LHCN-M2 (cell line): ENCODE measurements at regions not wholly inside any gene's neighbourhood (a gene's known extent, or its start where the extent isn't known, plus 50 kb on each side); places are given as distances from the start of the nearest gene placed in this dataset.

Experiments
- DNase-seq: peaks from one replicate; pipeline ENCODE4 v3.0.0-alpha.2; 2012; ENCODE audit warnings: low read depth

DNA sequence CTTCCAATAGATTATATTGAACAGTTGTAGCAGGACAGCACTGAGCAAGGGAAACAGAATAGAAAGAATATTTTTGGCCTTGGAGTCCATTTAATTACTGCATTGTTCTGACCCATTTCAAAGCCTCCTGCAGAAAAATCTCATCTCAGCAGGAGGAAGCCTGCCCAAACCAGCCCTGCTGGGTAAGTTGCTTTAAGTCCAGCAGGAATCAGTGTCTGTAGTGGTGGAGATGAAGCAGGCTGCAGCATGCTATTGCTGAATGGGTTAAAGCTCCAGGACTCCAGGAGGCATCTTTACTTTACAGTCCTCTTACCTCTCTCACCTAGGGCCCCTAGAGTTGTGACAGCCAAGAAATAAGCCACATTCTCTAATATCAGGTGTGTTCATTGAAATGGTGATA, 380.3 kb upstream of the THBS1 start:
- DNase-seq: no peak

DNA sequence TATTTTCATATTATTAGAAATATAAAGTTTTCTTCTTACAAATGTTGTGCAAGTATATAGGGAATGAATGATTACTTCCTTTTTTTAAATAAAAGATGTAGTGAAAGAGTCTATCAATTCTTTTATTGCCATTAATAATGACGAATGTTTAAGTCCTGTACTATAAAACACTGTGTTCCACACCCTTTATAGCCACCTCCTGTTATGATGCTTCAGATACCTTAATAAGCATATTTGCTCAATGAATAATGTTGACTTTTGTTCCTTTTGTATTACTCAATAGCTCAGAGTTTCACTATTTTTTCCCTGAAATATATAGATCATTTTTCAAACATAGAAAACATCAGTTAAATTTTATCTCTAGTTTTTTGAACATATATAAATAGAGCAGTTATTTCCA, 378.2 kb upstream of the THBS1 start:
- peak; percentile 70 for DNase-seq

DNA sequence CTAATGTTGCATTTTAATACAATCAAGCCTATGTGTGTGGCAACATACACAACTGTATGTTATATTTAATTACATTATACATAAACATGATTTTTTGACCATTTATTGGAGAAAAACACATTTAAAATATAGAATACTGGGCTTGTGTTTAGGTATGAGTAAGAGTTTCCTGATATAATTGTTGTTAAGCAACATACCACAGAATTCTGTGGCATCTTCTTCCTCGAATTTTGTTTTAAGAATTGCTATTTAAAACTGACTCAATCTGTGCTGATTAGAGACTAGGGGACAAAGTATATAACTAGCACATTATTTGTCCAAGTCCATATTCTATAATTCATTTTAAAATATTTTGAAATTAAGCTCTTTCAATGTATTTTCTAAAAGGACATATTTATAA, 376.8 kb upstream of the THBS1 start:
- peak; percentile 54 for DNase-seq

DNA sequence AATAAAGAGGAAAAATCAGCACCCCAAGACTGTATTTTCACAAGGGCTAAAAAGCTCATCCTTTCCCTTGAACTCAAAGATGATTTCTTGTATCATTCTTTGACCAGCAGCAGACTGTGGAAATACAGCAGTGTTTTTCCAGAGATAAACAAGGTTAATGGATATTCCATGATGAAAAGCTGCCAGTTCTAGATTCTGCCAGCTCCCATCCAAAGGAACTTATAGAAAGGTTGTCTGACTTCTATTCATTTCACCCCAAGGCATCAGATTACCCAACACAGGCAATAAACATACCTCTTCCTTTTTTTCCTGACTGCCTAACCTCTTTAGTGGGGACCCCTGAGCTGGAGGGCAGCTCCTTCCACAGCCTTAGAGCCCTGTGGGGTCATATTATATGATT, 375.8 kb upstream of the THBS1 start:
- no peak for DNase-seq

DNA sequence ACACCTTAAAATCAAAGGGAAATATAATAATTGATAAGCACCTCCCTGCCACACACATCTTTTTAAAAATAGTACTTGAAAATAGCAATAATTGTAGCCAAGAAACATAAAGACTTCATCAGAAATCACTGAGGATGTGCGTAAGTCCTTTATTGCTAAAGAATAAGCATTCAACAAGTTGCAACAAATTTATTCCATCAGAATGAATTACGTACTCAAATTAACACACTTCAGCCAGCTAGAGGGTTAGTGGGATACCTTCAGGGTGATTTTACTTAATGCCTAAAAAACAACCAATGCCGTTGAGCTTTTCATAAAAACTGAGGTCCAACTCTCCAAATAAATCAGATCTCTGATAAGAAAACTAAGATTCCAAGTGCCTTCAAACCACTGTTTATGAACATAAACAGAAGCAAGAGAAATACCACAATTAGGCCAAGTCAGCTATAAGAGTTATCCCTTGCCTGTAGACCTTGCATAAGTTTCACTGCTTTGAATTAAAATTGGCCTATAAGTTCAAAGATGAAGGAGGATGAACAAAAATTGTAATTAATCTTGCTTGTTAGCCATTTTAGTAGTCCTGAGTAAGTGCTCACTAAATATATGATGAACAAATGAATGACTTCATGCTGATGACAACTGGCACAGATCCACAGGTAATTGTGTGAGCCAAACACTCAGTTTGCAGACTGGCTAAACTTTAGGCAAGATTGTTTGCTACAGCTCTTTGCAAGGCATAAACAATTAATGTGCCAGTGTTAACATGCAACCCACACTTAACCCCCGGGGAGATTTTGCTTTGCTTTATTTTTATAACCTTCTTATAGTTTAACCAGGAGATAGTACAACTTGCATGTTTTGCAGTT, 375.1 kb upstream of the THBS1 start:
- no peak for DNase-seq

DNA sequence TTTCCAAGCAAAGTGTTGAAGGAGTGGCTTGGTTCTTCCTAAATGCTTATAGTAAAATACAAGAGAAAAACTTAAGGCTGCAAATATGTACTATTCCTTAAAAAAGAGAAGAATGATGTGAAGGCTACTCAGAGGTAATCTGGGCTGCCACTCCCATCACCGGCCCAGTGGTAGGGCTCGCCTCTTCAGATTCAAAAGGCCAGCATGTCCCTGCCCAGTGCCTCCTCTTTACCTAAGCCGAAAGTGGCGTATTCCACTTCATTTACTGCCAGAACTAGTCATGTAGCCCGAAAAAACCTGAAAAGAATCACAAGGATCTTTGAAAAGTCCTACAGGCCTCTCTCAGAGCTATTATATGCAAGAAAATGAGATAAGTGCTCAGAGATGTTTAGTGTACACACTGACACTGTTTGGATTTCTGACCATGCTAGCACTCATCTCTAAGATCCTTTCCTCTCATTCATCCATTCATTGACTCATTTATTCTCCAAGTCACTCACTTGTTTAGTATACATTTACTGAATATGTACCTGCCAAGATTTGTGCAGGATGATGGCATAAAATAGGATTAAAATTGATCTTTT, 373.3 kb upstream of the THBS1 start:
- DNase-seq: no peak

DNA sequence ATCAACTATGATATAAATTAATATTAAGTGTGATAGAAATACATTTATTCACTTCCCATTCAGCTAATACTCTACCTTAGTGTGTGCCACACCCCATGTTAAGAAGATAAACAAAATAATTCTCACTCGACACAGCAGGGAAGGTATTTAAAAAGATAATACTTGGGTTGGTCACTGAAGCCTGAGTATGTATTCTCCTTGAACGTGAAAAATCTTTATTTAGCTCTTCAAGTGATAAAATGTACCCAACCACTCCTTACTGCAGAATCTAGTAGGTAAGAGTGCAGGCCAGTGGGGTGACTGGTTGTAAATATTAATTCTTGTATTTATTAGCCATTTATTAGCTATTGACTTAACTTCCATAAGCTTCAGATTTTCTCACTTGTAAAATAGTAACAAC, 372.7 kb upstream of the THBS1 start:
- DNase-seq: no peak

DNA sequence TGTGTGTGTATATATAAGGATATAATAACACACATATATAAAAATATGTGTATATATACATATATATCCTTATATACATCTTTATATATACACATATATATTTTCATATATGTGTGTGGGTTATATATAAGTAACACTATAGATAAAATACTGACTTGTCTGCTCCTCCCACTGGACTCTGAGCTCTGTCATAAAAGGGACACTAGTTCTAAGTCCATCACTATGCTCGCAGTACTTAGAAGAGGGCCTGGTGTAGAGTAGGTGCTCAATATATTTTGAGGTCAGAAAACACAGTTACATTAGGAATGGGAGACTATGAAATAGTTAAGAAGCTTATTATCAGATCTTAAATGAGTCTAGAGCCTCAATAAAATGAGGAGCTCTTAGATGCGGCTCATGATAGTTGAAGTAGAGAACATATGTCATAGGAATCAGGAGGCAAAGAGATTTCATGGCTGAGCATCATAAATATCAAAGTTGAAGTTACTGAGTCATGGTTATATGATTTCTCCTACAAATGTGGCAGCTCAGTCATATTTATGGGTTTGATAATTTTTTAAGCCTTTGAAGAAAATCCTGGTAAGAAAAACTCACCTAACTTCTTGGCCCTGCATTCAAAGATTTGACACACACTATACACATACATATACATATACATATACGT, 371.2 kb upstream of the THBS1 start:
- DNase-seq: no peak

DNA sequence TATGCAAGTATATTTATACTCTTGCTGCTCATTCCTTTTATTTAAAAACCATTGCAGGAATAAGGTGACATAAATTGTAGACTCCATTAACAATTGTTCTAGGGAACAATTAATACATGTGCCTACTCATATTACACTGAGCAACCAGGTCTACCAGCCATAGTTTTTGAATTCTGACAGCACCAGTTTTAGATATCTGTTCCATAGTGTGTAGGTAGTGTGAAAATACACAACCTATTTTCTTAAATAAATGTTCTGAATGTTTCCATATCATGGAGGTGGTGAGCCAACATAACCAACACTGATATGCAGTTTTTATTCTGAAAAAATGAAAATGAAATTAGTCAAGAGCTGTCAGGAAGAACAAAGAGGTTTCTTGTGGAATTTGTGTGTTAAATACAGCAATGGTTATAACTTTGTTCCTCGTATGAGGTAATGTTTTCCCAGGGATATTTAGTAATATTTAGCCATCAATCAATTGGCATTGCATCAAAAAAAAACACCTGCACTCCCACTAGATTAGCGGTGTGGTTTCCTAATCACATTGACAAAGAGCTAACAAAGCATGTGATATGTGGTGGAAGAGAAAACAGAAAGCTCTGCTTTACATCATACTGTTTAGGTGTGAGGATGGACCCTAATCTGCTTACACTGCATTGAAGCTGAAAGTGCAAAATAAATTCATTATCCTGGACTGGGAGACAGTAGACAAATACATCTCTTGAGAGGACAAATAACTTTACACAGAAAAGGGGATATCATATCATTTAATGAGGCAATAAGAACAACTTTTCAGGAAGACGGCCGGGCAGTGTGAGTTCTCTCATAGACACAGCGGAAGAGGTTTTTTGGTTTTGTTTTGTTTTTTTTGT, 369.5 kb upstream of the THBS1 start:
- no peak for DNase-seq

DNA sequence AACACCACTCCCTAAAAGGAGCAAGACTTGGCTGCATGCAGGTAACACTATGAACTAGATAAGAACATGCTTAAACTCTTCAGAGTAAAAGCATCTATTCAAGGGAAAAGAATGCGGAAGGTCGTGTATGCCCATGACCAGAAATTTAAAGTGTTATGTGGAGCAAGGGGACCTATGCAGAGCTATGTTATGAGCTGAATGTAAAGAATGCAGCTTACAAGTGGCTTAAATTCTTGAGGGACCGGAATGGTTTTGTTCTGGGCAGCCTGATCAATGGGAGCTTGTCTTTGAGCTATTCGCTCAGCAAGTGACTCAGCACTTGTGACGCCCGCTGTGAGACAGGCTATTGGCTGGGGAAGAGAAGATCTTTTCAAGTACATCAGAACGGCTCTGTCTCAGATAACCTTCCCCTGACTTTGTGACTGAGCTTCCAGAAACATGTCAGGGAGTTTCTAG, 367.5 kb upstream of the THBS1 start:
- peak; percentile 66 for DNase-seq

DNA sequence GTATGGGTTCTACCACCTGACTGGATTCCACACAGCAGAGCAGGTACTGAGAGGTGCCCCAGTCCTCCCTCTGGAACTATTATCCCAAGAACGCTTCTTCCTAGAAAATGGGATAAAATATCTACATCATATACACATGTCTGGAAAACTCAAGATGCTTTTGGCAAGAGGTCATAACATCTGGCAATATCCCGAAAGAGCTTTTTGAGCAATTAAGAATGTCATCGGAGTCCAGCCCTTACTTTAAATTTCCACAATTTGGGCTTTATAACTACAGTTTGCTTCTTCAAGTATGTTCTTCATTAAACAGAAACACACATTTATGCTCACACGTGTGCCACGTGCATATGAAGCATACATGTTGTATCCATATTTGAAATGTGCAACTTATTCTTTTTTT, 365.9 kb upstream of the THBS1 start:
- no peak for DNase-seq

DNA sequence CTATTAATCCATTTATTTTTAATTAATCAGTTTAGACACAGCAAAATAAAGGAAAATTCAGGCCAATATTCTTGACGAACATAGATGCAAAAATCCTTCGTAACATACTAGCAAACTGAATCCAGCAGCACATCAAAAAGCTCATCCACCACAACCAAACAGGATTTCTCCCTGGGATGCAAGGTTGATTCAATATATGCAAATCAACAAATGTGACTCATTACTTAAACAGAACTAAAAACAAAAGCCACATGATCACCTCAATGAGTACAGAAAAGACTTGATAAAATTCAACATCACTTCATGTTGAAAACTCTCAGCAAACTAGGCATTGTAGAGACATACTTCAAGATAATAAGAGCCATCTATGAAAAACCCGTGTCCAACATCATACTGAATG, 364.1 kb upstream of the THBS1 start:
- DNase-seq: no peak

DNA sequence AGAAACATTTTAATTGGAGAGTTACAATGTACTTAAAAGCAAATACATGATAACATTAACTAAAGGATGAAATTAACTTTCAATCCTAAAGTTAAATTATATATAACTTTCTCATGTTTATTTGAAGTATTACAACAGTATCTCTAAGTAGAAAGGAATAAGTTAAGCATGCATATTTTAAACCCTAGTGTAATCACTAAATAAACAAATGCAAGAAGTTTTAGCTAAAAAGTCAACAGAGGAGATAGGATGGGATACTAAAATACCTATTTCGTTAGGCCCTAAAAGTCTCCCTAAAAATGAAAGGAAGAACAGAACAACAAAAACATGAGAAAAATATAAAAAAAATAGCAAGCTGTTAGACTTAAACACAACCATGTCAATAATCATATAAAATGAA, 361.3 kb upstream of the THBS1 start:
- no peak for DNase-seq

DNA sequence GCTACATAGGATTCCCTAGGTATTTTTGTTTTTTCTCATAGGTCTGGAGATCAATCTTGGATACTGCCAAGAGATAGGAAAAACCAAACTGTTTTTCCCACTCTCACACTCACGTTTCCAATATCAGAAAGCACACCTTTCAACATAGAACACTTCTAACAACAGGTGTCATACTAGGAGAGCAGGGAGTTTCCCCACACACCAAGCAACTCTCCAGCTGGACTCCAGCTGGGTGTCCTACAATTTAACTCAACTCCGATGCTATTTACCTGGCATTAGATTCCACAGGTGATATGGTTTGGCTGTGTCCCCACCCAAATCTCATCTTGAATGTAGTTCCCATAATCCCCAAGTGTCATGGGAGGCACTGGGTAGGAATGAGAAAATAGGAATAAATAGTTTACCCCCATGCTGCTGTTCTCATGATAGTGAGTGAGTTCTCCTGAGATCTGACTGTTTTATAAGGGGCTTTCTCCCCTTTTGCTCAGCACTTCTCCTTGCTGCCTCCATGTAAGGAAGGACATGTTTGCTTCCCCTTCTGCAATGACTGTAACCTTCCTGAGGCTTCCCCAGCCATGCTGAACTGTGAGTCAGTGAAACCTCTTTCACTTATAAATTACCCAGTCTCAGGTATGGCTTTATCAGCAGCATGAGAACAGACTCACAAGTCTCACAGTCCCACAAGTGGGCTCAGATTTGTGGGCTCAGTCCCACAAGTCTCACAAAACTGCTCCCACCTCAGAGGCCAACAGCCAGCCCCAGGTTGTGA, 354.5 kb upstream of the THBS1 start:
- no peak for DNase-seq

DNA sequence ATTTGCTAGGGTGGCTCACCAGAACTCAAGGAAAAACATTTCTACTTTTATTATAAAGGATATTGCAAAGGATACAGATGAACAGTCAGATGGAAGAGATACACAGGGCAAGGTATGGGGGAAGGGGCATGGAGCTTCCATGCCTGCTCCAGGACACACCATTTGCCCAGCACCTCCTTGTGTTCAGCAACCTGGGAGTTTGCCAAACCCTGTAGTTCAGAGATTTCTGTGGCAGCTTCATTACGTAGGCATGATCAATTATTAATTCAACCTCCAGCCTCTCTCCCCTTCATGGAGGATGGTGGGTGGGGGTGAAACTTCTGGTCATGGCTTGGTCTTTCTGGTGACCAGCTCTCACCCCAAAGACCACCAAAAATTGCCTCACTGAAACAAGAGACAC, 353.9 kb upstream of the THBS1 start:
- no peak for DNase-seq

DNA sequence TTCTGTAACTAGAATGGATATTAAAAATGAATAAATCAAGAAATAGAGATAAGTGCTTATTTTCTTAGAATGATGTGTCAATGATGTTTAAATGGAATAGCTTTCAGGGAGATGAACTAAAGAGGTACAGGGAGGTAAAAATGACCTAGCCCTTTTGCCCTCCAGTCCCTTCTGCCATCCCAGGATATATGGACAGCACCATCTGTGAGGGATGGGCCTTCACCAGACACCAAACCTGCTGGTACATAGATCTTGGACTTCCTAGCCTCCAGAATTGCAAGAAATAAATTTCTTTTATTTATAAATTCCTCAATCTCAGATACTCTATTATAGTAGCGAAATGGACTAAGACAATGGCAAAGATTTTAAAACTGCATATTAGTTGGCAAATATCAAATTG, 352.0 kb upstream of the THBS1 start:
- peak; percentile 59 for DNase-seq

DNA sequence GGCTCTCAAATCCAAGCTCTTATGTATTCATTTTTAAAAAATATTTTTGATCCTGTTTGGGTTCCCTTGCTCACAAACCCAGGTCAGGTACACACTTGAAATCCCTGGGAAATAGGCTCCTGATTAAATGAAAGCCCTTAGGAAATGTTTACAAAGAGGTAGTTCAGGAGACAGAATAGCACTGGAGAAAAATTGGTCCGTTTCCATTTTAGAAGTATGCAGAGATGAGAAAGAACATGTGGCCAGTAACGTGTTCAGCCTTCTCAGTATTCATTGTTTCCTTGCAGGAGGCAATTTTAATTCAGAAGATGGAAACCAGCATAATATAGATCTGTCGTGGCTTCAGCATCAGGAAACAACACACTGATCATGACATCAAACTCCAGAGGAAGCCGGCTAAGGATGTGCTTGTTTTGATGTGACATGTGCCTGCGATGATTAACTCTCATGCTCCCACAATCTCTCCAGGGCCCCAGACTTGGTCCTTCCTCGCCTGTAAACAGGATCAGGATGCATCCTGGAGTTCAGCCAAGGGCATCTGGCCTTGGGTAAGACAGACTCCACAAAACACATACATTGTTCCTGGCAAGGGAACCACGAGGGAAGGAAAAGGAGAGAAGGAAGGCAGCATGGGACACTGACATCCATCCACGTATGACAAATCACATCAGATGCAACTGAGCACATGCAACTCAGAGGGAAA, 350.5 kb upstream of the THBS1 start:
- DNase-seq: peak; percentile 96

DNA sequence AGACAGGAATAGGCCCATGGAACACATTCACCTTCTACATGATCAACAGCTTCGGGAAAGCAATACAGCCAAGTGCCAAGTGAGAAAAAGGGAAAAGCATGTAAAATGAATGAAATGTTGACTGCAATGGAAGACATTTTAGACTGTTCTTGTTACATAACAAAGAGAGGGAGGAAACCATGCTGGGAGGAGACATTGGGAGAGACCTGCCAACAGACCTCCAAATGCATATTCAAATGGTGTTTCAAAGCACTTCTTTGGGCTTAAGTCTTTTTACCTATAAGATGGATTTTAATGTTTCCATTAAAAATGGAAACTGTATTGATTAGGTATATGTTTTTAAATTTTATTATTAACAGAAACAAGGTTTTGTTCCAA, 350.0 kb upstream of the THBS1 start:
- DNase-seq: no peak

DNA sequence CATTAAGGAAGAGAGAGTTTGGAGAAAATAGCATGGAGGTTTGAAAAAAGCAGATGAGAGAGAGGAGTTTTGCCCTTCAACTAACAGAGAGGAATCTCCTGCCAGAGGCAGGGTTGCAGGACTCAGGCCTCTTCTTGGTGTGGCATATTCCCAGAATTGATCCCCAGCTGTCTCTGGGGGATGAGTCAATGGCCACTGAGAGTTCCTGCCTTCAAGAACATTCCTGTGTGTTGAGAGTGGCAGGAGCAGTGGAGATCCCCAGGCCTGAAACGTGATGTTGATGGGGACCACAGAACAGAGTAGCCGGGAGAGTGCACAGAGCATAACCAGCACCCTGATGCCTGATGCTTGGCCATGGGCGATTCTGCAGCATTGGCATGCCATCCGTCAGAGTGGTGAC, 348.4 kb upstream of the THBS1 start:
- peak; percentile 100 for DNase-seq

DNA sequence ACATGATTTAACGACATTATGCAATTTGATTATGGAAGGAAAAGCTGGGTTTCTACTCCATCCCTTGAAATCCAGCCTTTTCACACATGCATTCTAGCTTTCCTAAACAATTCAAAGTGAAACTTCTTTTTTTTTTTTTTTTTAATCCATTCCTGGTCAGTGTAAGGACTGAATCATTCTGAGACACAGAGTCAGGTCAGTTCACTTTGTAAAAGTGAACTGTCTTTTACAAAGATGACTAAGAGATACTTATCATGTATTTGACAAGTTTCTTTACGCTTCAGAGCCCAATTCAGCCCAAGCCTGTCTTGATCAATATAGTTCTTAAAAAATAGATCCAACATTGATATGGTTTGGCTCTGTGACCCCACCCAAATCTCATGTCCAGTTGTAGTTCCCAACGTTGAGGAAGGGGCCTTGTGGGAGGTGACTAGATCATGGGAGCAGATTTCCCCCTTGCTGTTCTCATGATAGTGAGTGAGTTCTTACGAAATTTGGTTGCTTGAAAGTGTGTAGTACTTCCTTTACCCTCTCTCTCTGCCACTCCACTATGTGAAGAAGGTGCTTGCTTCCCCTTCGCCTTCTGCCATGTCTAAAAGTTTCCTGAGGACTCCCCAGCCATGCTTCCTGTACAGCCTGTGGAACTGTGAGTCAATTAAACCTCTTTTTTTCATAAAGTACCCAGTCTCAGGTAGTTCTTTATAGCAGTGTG, 345.6 kb upstream of the THBS1 start:
- DNase-seq: peak; percentile 78
